IMR-90 (cell line): ENCODE measurements at regions not wholly inside any gene's neighbourhood (a gene's known extent, or its start where the extent isn't known, plus 50 kb on each side); places are given as distances from the start of the nearest gene placed in this dataset.

Experiments
- ATAC-seq: fragments of 200-7000 bp; cut with Tn5 transposase; 2 replicates; pipeline ENCODE4 v1.9.1; 2020; ENCODE audit warnings: low read depth, mild to moderate bottlenecking, moderate library complexity
- BruUV-seq: library from RNA; stranded (reverse); fragments of 400-500 nt; replicated peaks from 2 replicates; lab custom pipeline; 2021; lab: Mats Ljungman, UMichigan
- CTCF ChIA-PET: fragments of 300-600 bp; formaldehyde crosslinking; extraction: SDS; loops from one replicate; lab custom pipeline; 2021; ENCODE audit warnings: antibody characterized with exemption; lab: Yijun Ruan, JAX
- POLR2A ChIA-PET: fragments of 300-600 bp; sonication (Branson Sonifier 250); formaldehyde crosslinking; loops from one replicate; lab custom pipeline; 2022; ENCODE audit warnings: antibody characterized with exemption; ENCODE audit not compliant: unreplicated experiment; lab: Charles Lee
- DNase-seq: peaks from one replicate; pipeline ENCODE4 v3.0.0; 2013
- H2AFZ ChIP-seq: replicated peaks from 2 replicates; pipeline ENCODE3; 2013; ENCODE audit warnings: low read length, mild to moderate bottlenecking; ENCODE audit not compliant: poor library complexity
- H2AK5ac ChIP-seq: 2 replicates; pipeline ENCODE4 v1.6.1; 2013; ENCODE audit warnings: low read depth, low read length, inconsistent platforms
- H2AK9ac ChIP-seq: replicated peaks from 2 replicates; pipeline ENCODE3; 2013; ENCODE audit warnings: mild to moderate bottlenecking, low read depth, low read length, moderate library complexity; ENCODE audit not compliant: poor library complexity
- H2BK120ac ChIP-seq: 2 replicates; pipeline ENCODE4 v1.6.1; 2013; ENCODE audit warnings: low read depth, low read length, inconsistent platforms
- H2BK15ac ChIP-seq: 3 replicates; pipeline ENCODE4 v1.6.1; 2013; ENCODE audit warnings: low read depth, low read length, inconsistent platforms
- H2BK20ac ChIP-seq: 2 replicates; pipeline ENCODE4 v1.6.1; 2013; ENCODE audit warnings: low read depth, mild to moderate bottlenecking, inconsistent platforms, low read length, moderate library complexity
- H2BK5ac ChIP-seq: 2 replicates; pipeline ENCODE4 v1.6.1; 2013; ENCODE audit warnings: mild to moderate bottlenecking, low read depth, low read length, inconsistent platforms; ENCODE audit not compliant: poor library complexity, severe bottlenecking
- H3K14ac ChIP-seq: replicated peaks from 2 replicates; pipeline ENCODE4 v1.6.1; 2013; ENCODE audit warnings: low read depth, low read length, inconsistent platforms
- H3K18ac ChIP-seq: 2 replicates; pipeline ENCODE4 v1.6.1; 2013; ENCODE audit warnings: low read depth, low read length, control low read depth
- H3K23ac ChIP-seq: 2 replicates; pipeline ENCODE4 v1.6.1; 2013; ENCODE audit warnings: low read depth, low read length, inconsistent platforms
- H3K27ac ChIP-seq: 2 replicates; pipeline ENCODE4 v1.5.1; 2013; ENCODE audit warnings: mild to moderate bottlenecking, control low read depth, low read length; ENCODE audit not compliant: insufficient read depth
- H3K27me3 ChIP-seq: 2 replicates; pipeline ENCODE4 v1.6.1; 2013; ENCODE audit warnings: low read length; ENCODE audit not compliant: control insufficient read depth, insufficient read depth
- H3K36me3 ChIP-seq: 2 replicates; pipeline ENCODE4 v1.6.1; 2013; ENCODE audit warnings: low read length, mixed read lengths; ENCODE audit not compliant: control insufficient read depth, insufficient read depth
- H3K4ac ChIP-seq: 2 replicates; pipeline ENCODE4 v1.6.1; 2013; ENCODE audit warnings: low read depth, low read length, inconsistent platforms
- H3K4me1 ChIP-seq: 2 replicates; pipeline ENCODE4 v1.6.1; 2013; ENCODE audit warnings: low read length, mixed read lengths; ENCODE audit not compliant: control insufficient read depth, insufficient read depth
- H3K4me2 ChIP-seq: 2 replicates; pipeline ENCODE4 v1.6.1; 2013; ENCODE audit warnings: low read depth, mild to moderate bottlenecking, control low read depth, low read length, moderate library complexity
- H3K4me3 ChIP-seq: 2 replicates; pipeline ENCODE4 v1.5.1; 2013; ENCODE audit warnings: low read depth, mild to moderate bottlenecking, control low read depth, low read length, moderate library complexity; ENCODE audit not compliant: insufficient read depth
- H3K56ac ChIP-seq: 2 replicates; pipeline ENCODE4 v1.6.1; 2013; ENCODE audit warnings: low read length, inconsistent platforms; ENCODE audit not compliant: insufficient read depth; ENCODE audit errors: extremely low read depth
- H3K79me1 ChIP-seq, 2 experiments: 2 replicates each; pipeline ENCODE4 v1.6.1; 2013; ENCODE audit warnings: low read length in 2 of 2, inconsistent platforms in 1 of 2, low read depth in 1 of 2
- H3K9ac ChIP-seq: 2 replicates; pipeline ENCODE4 v1.6.1; 2013; ENCODE audit warnings: low read depth, low read length, control low read depth
- H3K9me1 ChIP-seq: 2 replicates; pipeline ENCODE4 v1.6.1; 2013; ENCODE audit warnings: low read length, inconsistent platforms; ENCODE audit not compliant: insufficient read depth
- H3K9me3 ChIP-seq: 2 replicates; pipeline ENCODE4 v1.6.1; 2013; ENCODE audit warnings: low read length; ENCODE audit not compliant: control insufficient read depth, insufficient read depth
- H4K20me1 ChIP-seq: 2 replicates; pipeline ENCODE4 v1.6.1; 2013; ENCODE audit warnings: low read length, inconsistent platforms; ENCODE audit not compliant: insufficient read depth
- H4K5ac ChIP-seq: 2 replicates; pipeline ENCODE4 v1.6.1; 2013; ENCODE audit warnings: mild to moderate bottlenecking, low read depth, low read length, control low read depth
- H4K8ac ChIP-seq, 2 experiments: 2 replicates each; pipeline ENCODE4 v1.6.1; 2013; ENCODE audit warnings: low read depth in 2 of 2, low read length in 2 of 2, control low read depth in 1 of 2, inconsistent platforms in 1 of 2
- H4K91ac ChIP-seq: 2 replicates; pipeline ENCODE4 v1.6.1; 2013; ENCODE audit warnings: low read depth, low read length, inconsistent platforms; ENCODE audit not compliant: insufficient read depth
- CEBPB ChIP-seq: IDR thresholded peaks from 2 replicates; pipeline ENCODE4 v1.6.1; 2012; ENCODE audit warnings: low read depth, low read length, improper control_type of control experiment
- CHD1 ChIP-seq: IDR thresholded peaks from 2 replicates; pipeline ENCODE4 v1.6.1; 2012; ENCODE audit warnings: low read depth, low read length, improper control_type of control experiment
- MAFK ChIP-seq: IDR thresholded peaks from 2 replicates; pipeline ENCODE4 v1.6.1; 2012; ENCODE audit warnings: low read depth, low read length, improper control_type of control experiment
- MAZ ChIP-seq: IDR thresholded peaks from 2 replicates; pipeline ENCODE4 v1.6.1; 2012; ENCODE audit warnings: low read depth, mild to moderate bottlenecking, low read length, improper control_type of control experiment, moderate library complexity, borderline replicate concordance
- NFE2L2 ChIP-seq: fragments of 150-350 bp; IDR thresholded peaks from 2 replicates; pipeline ENCODE4 v1.6.1; 2016; ENCODE audit warnings: low read depth, mild to moderate bottlenecking, low read length
- WGBS, 2 experiments: methylation state at CpG; one replicate each; pipeline versions ENCODE4 v1.1.5 to v1.1.7; 2013; ENCODE audit warnings: missing lambda C conversion rate in 2 of 2; ENCODE audit not compliant: insufficient read length in 1 of 2; ENCODE audit errors: extremely low coverage in 2 of 2; 5-methylcytosine and 5-hydroxymethylcytosine counted together
- dilution Hi-C: fragments of 300-500 bp; cut with HindIII; formaldehyde crosslinking; loops from one replicate; pipeline ENCODE4 v1.14.3; 2018; ENCODE audit warnings: low sequenced_read_pairs; ENCODE audit not compliant: unreplicated experiment
- in situ Hi-C: fragments of 300-500 bp; cut with MboI; formaldehyde crosslinking; loops from 3 replicates; pipeline ENCODE4 v1.14.3; 2019; ENCODE audit warnings: low sequenced_read_pairs, inconsistent platforms, mixed read lengths
- intact Hi-C: fragments of 100-400 bp; cut with micrococcal nuclease; formaldehyde crosslinking; loops from 2 replicates; pipeline ENCODE4 v1.10.0; 2022

DNA sequence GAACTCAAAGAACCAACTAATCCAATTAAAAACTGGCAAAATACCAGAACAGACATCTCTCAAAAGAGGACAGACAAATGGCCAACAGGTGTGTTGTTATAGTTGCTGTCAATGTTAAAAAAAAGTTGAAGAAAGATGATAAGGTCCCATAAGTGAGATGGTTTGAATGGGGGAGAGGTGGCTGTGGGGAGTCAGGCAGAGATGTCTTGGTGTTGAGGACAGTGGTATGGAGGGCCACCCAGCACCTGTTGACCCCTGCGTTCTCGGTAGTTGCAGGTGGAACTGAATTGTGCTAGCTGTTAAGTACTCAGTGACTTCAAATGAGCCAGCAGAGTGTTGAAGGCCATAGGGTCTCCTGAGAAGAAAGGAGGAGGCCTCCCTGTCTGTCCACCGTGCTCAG, 55.9 kb upstream of the PITX1 start:
- no peak overlapping the region for H3K4me2 ChIP-seq

More for the DNA sequence above, 55.9 kb upstream of the PITX1 start:
- Histone ChIP-seq H2AK9ac (no peak overlapping the region), H3K36me3 (no peaks in the 10 kb centered on the region), H3K4me1 (peaks cover 11% of the 10 kb centered on the region), H4K20me1 (no peaks in the 10 kb centered on the region), H2AFZ (no peak overlapping the region), H3K9me3 (no peaks in the 10 kb centered on the region), H2AK5ac (no peak overlapping the region), H2BK15ac (no peak overlapping the region), H3K56ac (no peak overlapping the region), H4K8ac (no peak overlapping the region), H3K79me1 (no peaks in the 10 kb centered on the region), H2BK120ac (no peak overlapping the region), H3K27ac (no peak overlapping the region), H3K23ac (no peak overlapping the region), H3K27me3 (peaks cover 2% of the 10 kb centered on the region; the same call in 1 of the 2 replicates), H2BK5ac (no peak overlapping the region), H3K4ac (no peak overlapping the region), H3K18ac (no peak overlapping the region), H2BK20ac (no peak overlapping the region), H3K9me1 (no peaks in the 10 kb centered on the region; the same call in 1 of the 2 replicates), H3K14ac (no peak overlapping the region), H4K5ac (no peak overlapping the region), H3K4me3 (no peak overlapping the region), H4K91ac (no peak overlapping the region), H3K9ac (no peak overlapping the region)
- WGBS, 2 experiments: no CpG with 5 or more reads among the region's 3 CpGs
- ATAC-seq (no peak), DNase-seq (no peak)
- CTCF ChIA-PET: no interaction called here
- intact Hi-C loops: no loop called here
- POLR2A ChIA-PET: no interaction called here
- BruUV-seq: no TSS peak
- TF ChIP-seq CEBPB (no peak), MAZ (no peak), MAFK (no peak), NFE2L2 (no peak), CHD1 (no peak)
- dilution Hi-C loops: no loop called here
- in situ Hi-C loops: no loop called here
